CD4-positive, alpha-beta T cell treated with Interleukin-15 for 4 hours (primary cell): ENCODE measurements at regions not wholly inside any gene's neighbourhood (a gene's known extent, or its start where the extent isn't known, plus 50 kb on each side); places are given as distances from the start of the nearest gene placed in this dataset.

Experiments used
- DNase-seq: peaks from one replicate; pipeline ENCODE4 v3.0.0-alpha.2; 2020; ENCODE audit warnings: low spot score

- DNase-seq: no peak
Observed at GRCh38 chr2:60096556-60096955, 456.9 kb downstream of the BCL11A start.

GRCh38 chr2:60095903-60096302, 457.6 kb downstream of the BCL11A start:
- DNase-seq: no peak

- no peak for DNase-seq
Observed at GRCh38 chr2:60095202-60095815, 458.1 kb downstream of the BCL11A start.

GRCh38 chr2:60094450-60094929, 459.0 kb downstream of the BCL11A start:
- no peak for DNase-seq

- no peak for DNase-seq
Observed at GRCh38 chr2:60092781-60093180, 460.7 kb downstream of the BCL11A start.

- no peak for DNase-seq
Observed at GRCh38 chr2:60091894-60092293, 461.6 kb downstream of the BCL11A start.

GRCh38 chr2:60091266-60091665, 462.2 kb downstream of the BCL11A start:
- no peak for DNase-seq

- no peak for DNase-seq
Observed at GRCh38 chr2:60079562-60079961, 473.9 kb downstream of the BCL11A start.

GRCh38 chr2:60075048-60075447, 478.4 kb downstream of the BCL11A start:
- DNase-seq: no peak

- no peak for DNase-seq
Observed at GRCh38 chr2:60073201-60073600, 480.3 kb downstream of the BCL11A start.

GRCh38 chr2:60072609-60073008, 480.8 kb downstream of the BCL11A start:
- DNase-seq: no peak

GRCh38 chr2:60071490-60071831, 482.0 kb downstream of the BCL11A start:
- no peak for DNase-seq

GRCh38 chr2:60070736-60071489, 482.5 kb downstream of the BCL11A start:
- DNase-seq: no peak

GRCh38 chr2:60070196-60070595, 483.3 kb downstream of the BCL11A start:
- no peak for DNase-seq

GRCh38 chr2:60068755-60069154, 484.7 kb downstream of the BCL11A start:
- DNase-seq: no peak

- no peak for DNase-seq
Observed at GRCh38 chr2:60067006-60067405, 486.4 kb downstream of the BCL11A start.

GRCh38 chr2:60066096-60066839, 487.2 kb downstream of the BCL11A start:
- no peak for DNase-seq

- no peak for DNase-seq
Observed at GRCh38 chr2:60064687-60065389, 488.6 kb downstream of the BCL11A start.

- DNase-seq: no peak
Observed at GRCh38 chr2:60058781-60059180, 494.7 kb downstream of the BCL11A start.

- DNase-seq: no peak
Observed at GRCh38 chr2:60054571-60055340, 498.7 kb downstream of the BCL11A start.

- no peak for DNase-seq
Observed at GRCh38 chr2:60053791-60054190, 499.7 kb downstream of the BCL11A start.

- no peak for DNase-seq
Observed at GRCh38 chr2:60052601-60053000, 500.9 kb downstream of the BCL11A start.
